A673 (cell line): ENCODE measurements at regions not wholly inside any gene's neighbourhood (a gene's known extent, or its start where the extent isn't known, plus 50 kb on each side); places are given as distances from the start of the nearest gene placed in this dataset.

Experiments used
- CTCF ChIP-seq: fragments of 300-800, 200-600 bp; sonication (generic); conservative IDR thresholded peaks from 2 replicates; pipeline ENCODE4 v1.5.1; 2017; ENCODE audit warnings: low read depth, mild to moderate bottlenecking, antibody characterized with exemption, low read length, moderate library complexity, mixed read lengths
- EZH2 ChIP-seq: fragments of 200-600 bp; sonication (generic); IDR thresholded peaks from 2 replicates; pipeline ENCODE4 v1.6.1; 2017; ENCODE audit warnings: borderline replicate concordance, low read depth, mild to moderate bottlenecking, mixed read lengths, antibody characterized with exemption, low read length; ENCODE audit not compliant: poor library complexity, severe bottlenecking

DNA sequence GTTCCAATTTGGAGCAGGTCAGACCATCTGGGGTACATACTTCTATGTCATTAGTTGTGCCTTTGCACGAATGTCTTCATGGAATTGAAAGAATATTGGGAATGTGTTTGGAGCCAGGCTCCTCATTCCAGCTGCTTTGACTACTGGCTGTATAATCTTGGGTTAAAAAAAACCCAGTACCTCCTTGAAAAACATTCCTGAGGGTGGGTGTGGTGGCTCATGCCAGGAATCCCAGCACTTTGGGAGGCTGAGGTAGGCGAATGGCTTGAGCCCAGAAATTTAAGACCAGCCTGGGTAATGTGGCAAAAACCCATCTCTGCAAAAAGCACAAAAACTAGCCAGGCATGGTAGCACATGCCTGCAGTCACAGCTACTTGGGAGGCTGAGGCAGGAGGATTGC, 125.6 kb downstream of the TTC8 start:
- TF ChIP-seq CTCF (no peak), EZH2 (no peak)
